ENCODE measurements at regions not wholly inside any gene's neighbourhood (a gene's known extent, or its start where the extent isn't known, plus 50 kb on each side); places are given as distances from the start of the nearest gene placed in this dataset.

- no peak for TF ChIP-seq CTCF (IDR thresholded peaks at IDR 0.05; ENCODE audit: insufficient read depth, low read depth, low read length)
- no peak for TF ChIP-seq EZH2 (IDR thresholded peaks at IDR 0.05; ENCODE audit: insufficient read depth, low read length)
Measured at GRCh38 chr6:115060581-115060980, 717.8 kb upstream of the HS3ST5 start.

Data from astrocyte (in vitro differentiated cells and primary cell).